ENCODE measurements at regions not wholly inside any gene's neighbourhood (a gene's known extent, or its start where the extent isn't known, plus 50 kb on each side); places are given as distances from the start of the nearest gene placed in this dataset.

GRCh38 chr12:66978802-66979201 lies 290.4 kb upstream of the CAND1 start:
- POLR2A ChIA-PET = no interaction called here
- Mint-ChIP-seq H3K4me3 (no peak overlapping the region), H3K27ac (no peak overlapping the region), H3K9me3 (no peaks in the 10 kb centered on the region), H3K4me1 (no peaks in the 10 kb centered on the region), H3K27me3 (peaks cover 13% of the 10 kb centered on the region), H3K36me3 (ENCODE audit: low read depth) (no peaks in the 10 kb centered on the region)
- no peak for ATAC-seq (ENCODE audit: low read depth)
- CTCF ChIA-PET = no interaction called here
- no peak for DNase-seq
- intact Hi-C loops (cut with micrococcal nuclease) = no loop called here
- no peak for TF ChIP-seq CTCF (IDR thresholded peaks at IDR 0.05)

- no peak for TF ChIP-seq CTCF (IDR thresholded peaks at IDR 0.05)
- peaks cover 13% of the 10 kb centered on the region for H3K27me3 Mint-ChIP-seq
- no peaks in the 10 kb centered on the region for H3K36me3 Mint-ChIP-seq (ENCODE audit: low read depth)
- H3K4me1 Mint-ChIP-seq = no peaks in the 10 kb centered on the region
- ATAC-seq (ENCODE audit: low read depth) (no peak), DNase-seq (no peak)
- no peak overlapping the region for H3K4me3 Mint-ChIP-seq
- no peak overlapping the region for H3K27ac Mint-ChIP-seq
- no peaks in the 10 kb centered on the region for H3K9me3 Mint-ChIP-seq
- POLR2A ChIA-PET = no interaction called here
- CTCF ChIA-PET = no interaction called here
- intact Hi-C loops (cut with micrococcal nuclease) = no loop called here
Observed at GRCh38 chr12:66979251-66979650, 289.9 kb upstream of the CAND1 start.

GRCh38 chr12:66984077-66984476 lies 285.1 kb upstream of the CAND1 start:
- no peak overlapping the region for H3K27ac Mint-ChIP-seq
- POLR2A ChIA-PET = no interaction called here
- no peaks in the 10 kb centered on the region for H3K9me3 Mint-ChIP-seq
- ATAC-seq (ENCODE audit: low read depth) (no peak), DNase-seq (no peak)
- H3K27me3 Mint-ChIP-seq = peaks cover 5% of the 10 kb centered on the region
- CTCF ChIA-PET = no interaction called here
- intact Hi-C loops (cut with micrococcal nuclease) = no loop called here
- no peaks in the 10 kb centered on the region for H3K36me3 Mint-ChIP-seq (ENCODE audit: low read depth)
- no peaks in the 10 kb centered on the region for H3K4me1 Mint-ChIP-seq
- TF ChIP-seq CTCF (IDR thresholded peaks at IDR 0.05) = no peak
- no peak overlapping the region for H3K4me3 Mint-ChIP-seq

- Mint-ChIP-seq H3K27ac (no peak overlapping the region), H3K9me3 (no peaks in the 10 kb centered on the region), H3K4me1 (no peaks in the 10 kb centered on the region), H3K4me3 (no peak overlapping the region), H3K36me3 (ENCODE audit: low read depth) (no peaks in the 10 kb centered on the region), H3K27me3 (no peaks in the 10 kb centered on the region)
- DNase-seq (no peak), ATAC-seq (ENCODE audit: low read depth) (no peak)
- no peak for TF ChIP-seq CTCF (IDR thresholded peaks at IDR 0.05)
- POLR2A ChIA-PET = no interaction called here
- intact Hi-C loops (cut with micrococcal nuclease) = no loop called here
- CTCF ChIA-PET = no interaction called here
Observed at GRCh38 chr12:66984962-66985361, 284.2 kb upstream of the CAND1 start.

- Mint-ChIP-seq H3K27ac (no peak overlapping the region), H3K27me3 (no peaks in the 10 kb centered on the region), H3K36me3 (ENCODE audit: low read depth) (no peaks in the 10 kb centered on the region), H3K9me3 (no peaks in the 10 kb centered on the region), H3K4me1 (no peaks in the 10 kb centered on the region), H3K4me3 (no peak overlapping the region)
- DNase-seq (no peak), ATAC-seq (ENCODE audit: low read depth) (no peak)
- CTCF ChIA-PET = no interaction called here
- POLR2A ChIA-PET = no interaction called here
- intact Hi-C loops (cut with micrococcal nuclease) = no loop called here
- TF ChIP-seq CTCF (IDR thresholded peaks at IDR 0.05) = no peak
Observed at GRCh38 chr12:66999141-66999540, 270.0 kb upstream of the CAND1 start.
